ENCODE measurements at regions not wholly inside any gene's neighbourhood (a gene's known extent, or its start where the extent isn't known, plus 50 kb on each side); places are given as distances from the start of the nearest gene placed in this dataset.
A peak's percentile ranks its signal among the peaks of the same experiment; 100 is the strongest.

GRCh38 chr3:84820906-84821305 is 137.9 kb upstream of the CADM2 start (continued):
- no peak for TF ChIP-seq BCL3 (IDR thresholded peaks at IDR 0.05; ENCODE audit: borderline replicate concordance, insufficient read depth, low read depth, low read length, poor library complexity, severe bottlenecking)

- FAIRE-seq, result no peak
- TF ChIP-seq E4F1 (IDR thresholded peaks at IDR 0.05; ENCODE audit: borderline replicate concordance, partially characterized antibody) (no peak), CTCF (IDR thresholded peaks at IDR 0.05 in 2 of 3, conservative IDR thresholded peaks at IDR 0.05 in 1 of 3; ENCODE audit: control insufficient read depth in 2 of 3, extremely low read depth in 1 of 3, insufficient read depth in 1 of 3, low read depth in 3 of 3, low read length in 3 of 3) (peak in 1 of 3 experiments; percentile 3; a peak in 1 of 6 replicates)
Observed at GRCh38 chr3:84825817-84826216, 133.0 kb upstream of the CADM2 start.

More at GRCh38 chr3:84825817-84826216, 133.0 kb upstream of the CADM2 start:
- in situ Hi-C loops (cut with MboI), result no loop called here
- ChIA-PET RAD21 (ENCODE audit: unreplicated experiment) (interaction anchor here (1.6 kb wide), 1 partner anchor 278 kb away, joined by 7 read pairs; no protein-coding TSS in a partner anchor), CTCF (interaction anchor here (0.7 to 1.1 kb wide), 2 partner anchors 10 to 277 kb away, joined by 3 read pairs; no protein-coding TSS in a partner anchor), POLR2A (no interaction called here), SMC1A (ENCODE audit: uncharacterized antibody, unreplicated experiment) (interaction anchor here (0.7 to 1.9 kb wide), 2 partner anchors 179 to 277 kb away, joined by 3 to 6 read pairs; no protein-coding TSS in a partner anchor)
- no peak overlapping the region for H2AFZ ChIP-seq (ENCODE audit: control insufficient read depth, low read depth, low read length)
- H3K36me3 ChIP-seq (ENCODE audit: control insufficient read depth in 2 of 2, insufficient read depth in 2 of 2, low read length in 1 of 2), result no peaks in the 10 kb centered on the region
- no peak overlapping the region for H3K4me3 ChIP-seq
- H3K27ac ChIP-seq (ENCODE audit: control insufficient read depth, insufficient read depth), result no peak overlapping the region
- DNase-seq (ENCODE audit: low read depth, low spot score) (no peak), ATAC-seq (no peak)
- intact Hi-C loops (cut with micrococcal nuclease; ENCODE audit: unreplicated experiment), result no loop called here
- no peaks in the 10 kb centered on the region for H3K9me3 ChIP-seq (replicated peaks; ENCODE audit: control insufficient read depth, insufficient read depth, low read length)
- no peak overlapping the region for H3K9ac ChIP-seq (ENCODE audit: control insufficient read depth, insufficient read depth, low read length)
- 73% methylated on average over 1 of the region's 1 CpG for WGBS (ENCODE audit: insufficient coverage, insufficient replicate concordance, low lambda C conversion rate, missing lambda C conversion rate)
- H3K4me2 ChIP-seq (ENCODE audit: control insufficient read depth, insufficient read depth), result no peak overlapping the region
- H3K79me2 ChIP-seq (ENCODE audit: control insufficient read depth, insufficient read depth, low read length), result no peaks in the 10 kb centered on the region
- no peaks in the 10 kb centered on the region for H3K4me1 ChIP-seq (ENCODE audit: control insufficient read depth, insufficient read depth, low read length)
- H4K20me1 ChIP-seq (ENCODE audit: control insufficient read depth, insufficient read depth), result no peaks in the 10 kb centered on the region
- H3K27me3 ChIP-seq (replicated peaks in 1 of 2; ENCODE audit: control insufficient read depth in 2 of 2, insufficient read depth in 2 of 2, low read length in 1 of 2), result no peaks in the 10 kb centered on the region
- no TSS peak for BruUV-seq (replicated peaks)
